Transverse colon (tissue), 4 donors: ENCODE measurements at regions not wholly inside any gene's neighbourhood (a gene's known extent, or its start where the extent isn't known, plus 50 kb on each side); places are given as distances from the start of the nearest gene placed in this dataset.

Experiments used
- EP300 ChIP-seq: sonication (generic); formaldehyde crosslinking; IDR thresholded peaks from one replicate; pipeline ENCODE4 v1.6.1; 2017; ENCODE audit warnings: antibody characterized with exemption, low read depth
- POLR2A ChIP-seq: fragments of 450-650 bp; IDR thresholded peaks from one replicate; pipeline ENCODE4 v1.6.1; 2016; ENCODE audit warnings: antibody characterized with exemption, mild to moderate bottlenecking, moderate library complexity
- POLR2AphosphoS5 ChIP-seq, 3 donors: sonication (generic); formaldehyde crosslinking; IDR thresholded peaks; one replicate each; pipeline ENCODE4 v1.6.1; 2016; ENCODE audit warnings: antibody characterized with exemption in 3 of 3
- TF ChIP-seq, protein P1 (sequence below), 5 experiments: fragments of 200-600 bp in 3 of 5; fragments of 450-650 bp in 2 of 5; sonication (generic) in 3 of 5; IDR thresholded peaks; 1 replicate in 2 of 5; 2 replicates in 3 of 5; pipeline ENCODE4 v1.5.1; 2016 to 2017; ENCODE audit warnings: antibody characterized with exemption in 5 of 5, inconsistent platforms in 3 of 5, mild to moderate bottlenecking in 2 of 5, moderate library complexity in 1 of 5

DNA sequence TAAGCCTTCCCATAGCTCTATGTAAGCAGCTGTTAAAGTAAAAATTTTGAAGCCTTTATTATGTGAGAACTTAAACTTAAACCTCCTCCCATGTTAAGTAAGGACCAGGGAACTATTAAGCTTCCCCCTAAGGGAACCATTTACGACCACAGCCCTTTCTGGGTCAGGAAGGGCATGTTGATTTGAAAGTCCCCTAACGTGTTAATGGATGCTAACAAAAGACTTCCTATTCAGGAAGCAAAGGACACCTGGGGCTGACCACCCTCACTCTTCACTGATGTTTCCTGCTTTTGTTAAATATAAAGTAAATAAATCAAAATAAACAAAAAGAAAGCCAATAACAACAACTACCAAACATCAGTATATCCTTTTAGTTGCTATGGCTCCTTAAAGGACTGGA, 170.6 kb upstream of the RFX3 start:
- TF ChIP-seq, protein P1, sequence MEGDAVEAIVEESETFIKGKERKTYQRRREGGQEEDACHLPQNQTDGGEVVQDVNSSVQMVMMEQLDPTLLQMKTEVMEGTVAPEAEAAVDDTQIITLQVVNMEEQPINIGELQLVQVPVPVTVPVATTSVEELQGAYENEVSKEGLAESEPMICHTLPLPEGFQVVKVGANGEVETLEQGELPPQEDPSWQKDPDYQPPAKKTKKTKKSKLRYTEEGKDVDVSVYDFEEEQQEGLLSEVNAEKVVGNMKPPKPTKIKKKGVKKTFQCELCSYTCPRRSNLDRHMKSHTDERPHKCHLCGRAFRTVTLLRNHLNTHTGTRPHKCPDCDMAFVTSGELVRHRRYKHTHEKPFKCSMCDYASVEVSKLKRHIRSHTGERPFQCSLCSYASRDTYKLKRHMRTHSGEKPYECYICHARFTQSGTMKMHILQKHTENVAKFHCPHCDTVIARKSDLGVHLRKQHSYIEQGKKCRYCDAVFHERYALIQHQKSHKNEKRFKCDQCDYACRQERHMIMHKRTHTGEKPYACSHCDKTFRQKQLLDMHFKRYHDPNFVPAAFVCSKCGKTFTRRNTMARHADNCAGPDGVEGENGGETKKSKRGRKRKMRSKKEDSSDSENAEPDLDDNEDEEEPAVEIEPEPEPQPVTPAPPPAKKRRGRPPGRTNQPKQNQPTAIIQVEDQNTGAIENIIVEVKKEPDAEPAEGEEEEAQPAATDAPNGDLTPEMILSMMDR (IDR thresholded peaks at IDR 0.05), result no peak
- TF ChIP-seq POLR2A (no peak), POLR2AphosphoS5 (IDR thresholded peaks at IDR 0.05) (no peak), EP300 (no peak)
